ENCODE measurements at regions not wholly inside any gene's neighbourhood (a gene's known extent, or its start where the extent isn't known, plus 50 kb on each side); places are given as distances from the start of the nearest gene placed in this dataset.

DNA sequence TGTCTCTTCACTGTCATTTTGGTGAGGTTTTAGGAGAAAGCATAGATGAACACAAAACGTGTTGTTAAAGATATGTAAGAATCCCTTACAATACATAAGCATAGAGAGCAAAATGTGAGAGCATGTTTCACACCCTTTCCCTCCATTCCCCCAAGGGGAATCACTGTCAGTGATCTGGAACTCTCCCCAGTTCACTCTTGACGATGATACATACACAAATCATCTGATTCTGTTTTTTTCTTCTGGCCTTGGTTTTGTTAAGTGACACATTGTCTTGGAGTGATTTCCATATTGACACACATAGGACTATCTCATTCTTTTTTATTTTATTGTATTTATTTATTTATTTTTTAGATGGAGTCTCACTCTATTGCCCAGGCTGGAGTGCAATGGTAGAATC, 53.7 kb upstream of the TANC1 start:
- Histone ChIP-seq H4K20me1 (ENCODE audit: insufficient read depth, low read length) (no peaks in the 10 kb centered on the region), H3K4me1 (ENCODE audit: insufficient read depth, low read length) (peaks cover 8% of the 10 kb centered on the region), H3K36me3 (ENCODE audit: insufficient read depth, low read length) (no peaks in the 10 kb centered on the region), H3K4me2 (ENCODE audit: insufficient read depth, low read length) (no peak overlapping the region), H3K4me3 (ENCODE audit: insufficient read depth, low read length) (no peak overlapping the region), H3K27me3 (ENCODE audit: insufficient read depth, low read length) (no peaks in the 10 kb centered on the region), H2AFZ (ENCODE audit: low read length) (no peak overlapping the region), H3K9me3 (ENCODE audit: low read depth, low read length) (no peaks in the 10 kb centered on the region), H3K27ac (ENCODE audit: low read depth, low read length) (peak overlapping the region; percentile 39), H3K79me2 (ENCODE audit: insufficient read depth, low read length) (no peaks in the 10 kb centered on the region)
- peak; percentile 21 for DNase-seq (ENCODE audit: insufficient read length, low spot score, missing footprints)
- TF ChIP-seq, protein P1, sequence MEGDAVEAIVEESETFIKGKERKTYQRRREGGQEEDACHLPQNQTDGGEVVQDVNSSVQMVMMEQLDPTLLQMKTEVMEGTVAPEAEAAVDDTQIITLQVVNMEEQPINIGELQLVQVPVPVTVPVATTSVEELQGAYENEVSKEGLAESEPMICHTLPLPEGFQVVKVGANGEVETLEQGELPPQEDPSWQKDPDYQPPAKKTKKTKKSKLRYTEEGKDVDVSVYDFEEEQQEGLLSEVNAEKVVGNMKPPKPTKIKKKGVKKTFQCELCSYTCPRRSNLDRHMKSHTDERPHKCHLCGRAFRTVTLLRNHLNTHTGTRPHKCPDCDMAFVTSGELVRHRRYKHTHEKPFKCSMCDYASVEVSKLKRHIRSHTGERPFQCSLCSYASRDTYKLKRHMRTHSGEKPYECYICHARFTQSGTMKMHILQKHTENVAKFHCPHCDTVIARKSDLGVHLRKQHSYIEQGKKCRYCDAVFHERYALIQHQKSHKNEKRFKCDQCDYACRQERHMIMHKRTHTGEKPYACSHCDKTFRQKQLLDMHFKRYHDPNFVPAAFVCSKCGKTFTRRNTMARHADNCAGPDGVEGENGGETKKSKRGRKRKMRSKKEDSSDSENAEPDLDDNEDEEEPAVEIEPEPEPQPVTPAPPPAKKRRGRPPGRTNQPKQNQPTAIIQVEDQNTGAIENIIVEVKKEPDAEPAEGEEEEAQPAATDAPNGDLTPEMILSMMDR (IDR thresholded peaks at IDR 0.05; ENCODE audit: extremely low read depth, low read depth, low read length) = no peak

DNA sequence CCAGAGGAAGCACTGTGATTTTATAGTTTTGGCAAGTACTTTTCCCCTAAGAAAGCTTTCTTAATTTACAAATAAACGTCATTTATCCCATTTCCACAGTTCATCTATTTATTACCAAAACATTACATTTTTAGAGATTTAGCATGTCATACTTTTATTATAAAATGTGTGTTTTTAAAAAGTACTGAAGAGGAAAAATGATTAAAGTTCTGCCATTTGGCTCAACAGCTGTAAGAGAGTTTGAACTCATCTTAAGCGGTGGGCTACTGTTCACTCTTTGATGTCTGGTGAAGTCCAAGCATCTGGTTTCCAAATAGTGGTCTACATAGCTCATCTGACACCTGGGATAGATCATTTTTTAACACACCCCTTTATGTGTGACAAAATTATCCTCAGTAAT, 51.3 kb upstream of the TANC1 start:
- Histone ChIP-seq H3K36me3 (ENCODE audit: insufficient read depth, low read length) (no peaks in the 10 kb centered on the region), H3K4me3 (ENCODE audit: insufficient read depth, low read length) (no peak overlapping the region), H3K4me1 (ENCODE audit: insufficient read depth, low read length) (peaks cover 8% of the 10 kb centered on the region), H3K4me2 (ENCODE audit: insufficient read depth, low read length) (no peak overlapping the region), H2AFZ (ENCODE audit: low read length) (no peak overlapping the region), H3K27me3 (ENCODE audit: insufficient read depth, low read length) (no peaks in the 10 kb centered on the region), H3K9me3 (ENCODE audit: low read depth, low read length) (no peaks in the 10 kb centered on the region), H4K20me1 (ENCODE audit: insufficient read depth, low read length) (no peaks in the 10 kb centered on the region), H3K79me2 (ENCODE audit: insufficient read depth, low read length) (no peaks in the 10 kb centered on the region), H3K27ac (ENCODE audit: low read depth, low read length) (no peak overlapping the region)
- no peak for DNase-seq (ENCODE audit: insufficient read length, low spot score, missing footprints)
- TF ChIP-seq, protein P1 (IDR thresholded peaks at IDR 0.05; ENCODE audit: extremely low read depth, low read depth, low read length) = no peak

DNA sequence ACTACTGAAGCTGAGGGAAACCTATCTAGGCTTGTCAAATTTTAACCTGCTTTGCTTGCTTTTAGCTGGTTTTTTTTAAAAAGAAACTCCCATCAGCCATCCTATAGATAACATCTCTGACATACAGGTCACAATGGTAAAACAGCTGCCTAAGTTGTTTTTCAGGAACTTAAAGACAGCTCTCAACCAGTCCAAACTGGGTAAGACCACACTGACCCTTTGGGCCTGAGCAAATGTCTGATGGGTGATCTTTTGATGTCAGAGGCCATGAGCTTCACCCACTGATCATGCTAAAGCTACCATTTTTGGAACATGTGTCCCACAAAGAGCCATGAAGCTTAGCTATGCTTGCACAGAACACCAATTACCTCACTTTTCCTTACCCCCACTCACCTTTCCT, 50.0 kb upstream of the TANC1 start:
- Histone ChIP-seq H4K20me1 (ENCODE audit: insufficient read depth, low read length) (no peaks in the 10 kb centered on the region), H2AFZ (ENCODE audit: low read length) (no peak overlapping the region), H3K36me3 (ENCODE audit: insufficient read depth, low read length) (no peaks in the 10 kb centered on the region), H3K79me2 (ENCODE audit: insufficient read depth, low read length) (no peaks in the 10 kb centered on the region), H3K4me3 (ENCODE audit: insufficient read depth, low read length) (no peak overlapping the region), H3K9me3 (ENCODE audit: low read depth, low read length) (no peaks in the 10 kb centered on the region), H3K4me1 (ENCODE audit: insufficient read depth, low read length) (peaks cover 21% of the 10 kb centered on the region), H3K27ac (ENCODE audit: low read depth, low read length) (no peak overlapping the region), H3K27me3 (ENCODE audit: insufficient read depth, low read length) (no peaks in the 10 kb centered on the region), H3K4me2 (ENCODE audit: insufficient read depth, low read length) (no peak overlapping the region)
- no peak for DNase-seq (ENCODE audit: insufficient read length, low spot score, missing footprints)
- TF ChIP-seq, protein P1 (IDR thresholded peaks at IDR 0.05; ENCODE audit: extremely low read depth, low read depth, low read length) = no peak

All from osteoblast (primary cell).